OCI-LY3 (cell line): ENCODE measurements at regions not wholly inside any gene's neighbourhood (a gene's known extent, or its start where the extent isn't known, plus 50 kb on each side); places are given as distances from the start of the nearest gene placed in this dataset.

Experiments
- EZH2phosphoT487 ChIP-seq: fragments of 200-600 bp; shearing (Covaris generic); IDR thresholded peaks from 2 replicates; pipeline ENCODE4 v1.6.1; 2018; ENCODE audit warnings: antibody characterized with exemption, mixed run types, low read depth
- TF ChIP-seq, protein P1 (sequence below): fragments of 200-600, 300-600 bp; sonication (generic); IDR thresholded peaks from 2 replicates; pipeline ENCODE4 v1.5.1; 2014; ENCODE audit warnings: antibody characterized with exemption, low read length, low read depth

DNA sequence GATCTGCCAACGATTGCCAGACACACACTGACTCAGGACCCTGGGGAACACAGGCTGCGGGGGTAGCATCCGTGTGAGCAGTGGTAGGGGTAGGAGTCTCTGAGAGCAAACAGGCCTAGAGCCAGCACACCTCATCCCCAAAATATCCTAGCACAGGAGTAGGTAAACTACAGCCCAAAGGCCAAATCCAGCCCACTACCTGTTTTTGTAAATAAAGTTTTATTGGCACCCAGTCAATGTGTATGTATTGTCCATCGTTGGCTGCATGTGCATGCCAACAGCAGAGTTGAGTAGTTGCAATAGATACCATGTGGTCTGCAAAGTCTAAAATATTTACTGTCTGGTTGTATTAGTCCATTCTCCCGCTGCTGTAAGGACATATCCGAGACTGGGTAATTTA, 55.5 kb upstream of the GPRC5B start:
- TF ChIP-seq, protein P1, sequence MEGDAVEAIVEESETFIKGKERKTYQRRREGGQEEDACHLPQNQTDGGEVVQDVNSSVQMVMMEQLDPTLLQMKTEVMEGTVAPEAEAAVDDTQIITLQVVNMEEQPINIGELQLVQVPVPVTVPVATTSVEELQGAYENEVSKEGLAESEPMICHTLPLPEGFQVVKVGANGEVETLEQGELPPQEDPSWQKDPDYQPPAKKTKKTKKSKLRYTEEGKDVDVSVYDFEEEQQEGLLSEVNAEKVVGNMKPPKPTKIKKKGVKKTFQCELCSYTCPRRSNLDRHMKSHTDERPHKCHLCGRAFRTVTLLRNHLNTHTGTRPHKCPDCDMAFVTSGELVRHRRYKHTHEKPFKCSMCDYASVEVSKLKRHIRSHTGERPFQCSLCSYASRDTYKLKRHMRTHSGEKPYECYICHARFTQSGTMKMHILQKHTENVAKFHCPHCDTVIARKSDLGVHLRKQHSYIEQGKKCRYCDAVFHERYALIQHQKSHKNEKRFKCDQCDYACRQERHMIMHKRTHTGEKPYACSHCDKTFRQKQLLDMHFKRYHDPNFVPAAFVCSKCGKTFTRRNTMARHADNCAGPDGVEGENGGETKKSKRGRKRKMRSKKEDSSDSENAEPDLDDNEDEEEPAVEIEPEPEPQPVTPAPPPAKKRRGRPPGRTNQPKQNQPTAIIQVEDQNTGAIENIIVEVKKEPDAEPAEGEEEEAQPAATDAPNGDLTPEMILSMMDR = no peak
- no peak for TF ChIP-seq EZH2phosphoT487
